ENCODE measurements at regions not wholly inside any gene's neighbourhood (a gene's known extent, or its start where the extent isn't known, plus 50 kb on each side); places are given as distances from the start of the nearest gene placed in this dataset.

- H3K9me3 ChIP-seq = no peaks in the 10 kb centered on the region
- H3K4me1 ChIP-seq = no peaks in the 10 kb centered on the region
- H3K36me3 ChIP-seq = no peaks in the 10 kb centered on the region
- no peak overlapping the region for H3K27ac ChIP-seq
- TF ChIP-seq CTCF (IDR thresholded peaks at IDR 0.05) = no peak
- TF ChIP-seq POLR2A (IDR thresholded peaks at IDR 0.05) = no peak
- H3K4me3 ChIP-seq = no peak overlapping the region
- intact Hi-C loops (cut with DNase I; ENCODE audit: low total_unique reads) = no loop called here
- H3K27me3 ChIP-seq = no peaks in the 10 kb centered on the region
- no peak for DNase-seq
Observed at GRCh38 chr10:83706120-83706519, 433.2 kb upstream of the GHITM start.

- intact Hi-C loops (cut with DNase I; ENCODE audit: low total_unique reads) = no loop called here
- Histone ChIP-seq H3K9me3 (no peaks in the 10 kb centered on the region), H3K36me3 (no peaks in the 10 kb centered on the region), H3K27ac (no peak overlapping the region), H3K27me3 (no peaks in the 10 kb centered on the region), H3K4me3 (no peak overlapping the region), H3K4me1 (no peaks in the 10 kb centered on the region)
- TF ChIP-seq CTCF (IDR thresholded peaks at IDR 0.05) = no peak
- DNase-seq = no peak
Observed at GRCh38 chr10:83706952-83707582, 432.2 kb upstream of the GHITM start.

GRCh38 chr10:83713423-83713822 lies 425.9 kb upstream of the GHITM start:
- TF ChIP-seq CTCF (IDR thresholded peaks at IDR 0.05) = no peak
- TF ChIP-seq POLR2A (IDR thresholded peaks at IDR 0.05) = no peak
- no peaks in the 10 kb centered on the region for H3K27me3 ChIP-seq
- DNase-seq = no peak
- no peak overlapping the region for H3K27ac ChIP-seq
- H3K4me1 ChIP-seq = no peaks in the 10 kb centered on the region
- H3K4me3 ChIP-seq = no peak overlapping the region
- no peaks in the 10 kb centered on the region for H3K9me3 ChIP-seq
- no peaks in the 10 kb centered on the region for H3K36me3 ChIP-seq
- intact Hi-C loops (cut with DNase I; ENCODE audit: low total_unique reads) = no loop called here

- Histone ChIP-seq H3K27me3 (no peaks in the 10 kb centered on the region), H3K4me3 (no peak overlapping the region), H3K36me3 (no peaks in the 10 kb centered on the region), H3K27ac (no peak overlapping the region), H3K9me3 (no peaks in the 10 kb centered on the region), H3K4me1 (no peaks in the 10 kb centered on the region)
- no peak for TF ChIP-seq POLR2A (IDR thresholded peaks at IDR 0.05)
- no peak for TF ChIP-seq CTCF (IDR thresholded peaks at IDR 0.05)
- intact Hi-C loops (cut with DNase I; ENCODE audit: low total_unique reads) = no loop called here
- no peak for DNase-seq
Observed at GRCh38 chr10:83723080-83723479, 416.2 kb upstream of the GHITM start.

- no peaks in the 10 kb centered on the region for H3K9me3 ChIP-seq
- H3K4me3 ChIP-seq = no peak overlapping the region
- H3K27ac ChIP-seq = no peak overlapping the region
- intact Hi-C loops (cut with DNase I; ENCODE audit: low total_unique reads) = no loop called here
- TF ChIP-seq POLR2A (IDR thresholded peaks at IDR 0.05) (no peak), CTCF (IDR thresholded peaks at IDR 0.05) (no peak)
- H3K4me1 ChIP-seq = no peaks in the 10 kb centered on the region
- no peaks in the 10 kb centered on the region for H3K27me3 ChIP-seq
- no peak for DNase-seq
- no peaks in the 10 kb centered on the region for H3K36me3 ChIP-seq
Observed at GRCh38 chr10:83724471-83725241, 414.7 kb upstream of the GHITM start.

All from uterus (tissue), 3 donors.